Activated T-cell treated with anti-CD3 and anti-CD28 coated beads, Interleukin-2, amount 50 U/mL, for 4 hours (primary cell): ENCODE measurements at regions not wholly inside any gene's neighbourhood (a gene's known extent, or its start where the extent isn't known, plus 50 kb on each side); places are given as distances from the start of the nearest gene placed in this dataset.
"Not testable (repeated sequence)": the region's sequence is repeated elsewhere in the genome, so short reads cannot be mapped to it uniquely, and the experiment has no call there.

Experiments
- ATAC-seq, 2 donors: fragments of 200-7000 bp; cut with Tn5 transposase; one replicate each; pipeline ENCODE4 v1.10.0; 2021
- DNase-seq: peaks from one replicate; pipeline ENCODE4 v3.0.0-alpha.2; 2020
- H3K27me3 Mint-ChIP-seq: one replicate; pipeline ENCODE4 v1.8.0; 2021; ENCODE audit warnings: low read depth, mixed read lengths
- H3K36me3 Mint-ChIP-seq: one replicate; pipeline ENCODE4 v1.8.0; 2022; ENCODE audit warnings: mixed read lengths; ENCODE audit not compliant: insufficient read depth
- H3K4me1 Mint-ChIP-seq: one replicate; pipeline ENCODE4 v1.8.0; 2021; ENCODE audit warnings: low read depth, mixed read lengths
- H3K4me3 Mint-ChIP-seq: one replicate; pipeline ENCODE4 v1.8.0; 2021; ENCODE audit warnings: mild to moderate bottlenecking, moderate library complexity, mixed read lengths
- H3K9me3 Mint-ChIP-seq: one replicate; pipeline ENCODE4 v1.8.0; 2021; ENCODE audit warnings: mixed read lengths

- Mint-ChIP-seq H3K4me1 (no peaks in the 10 kb centered on the region), H3K27me3 (no peaks in the 10 kb centered on the region), H3K4me3 (no peak overlapping the region), H3K36me3 (no peaks in the 10 kb centered on the region), H3K9me3 (peaks cover 11% of the 10 kb centered on the region)
- DNase-seq (no peak), ATAC-seq (no peak)
These were observed 1308.9 kb upstream of the MAP3K7 start for GRCh38 chr6:91895599-91896285.

- H3K4me3 Mint-ChIP-seq = no peak overlapping the region
- no peaks in the 10 kb centered on the region for H3K27me3 Mint-ChIP-seq
- H3K4me1 Mint-ChIP-seq = no peaks in the 10 kb centered on the region
- ATAC-seq (no peak), DNase-seq (no peak)
- peaks cover 15% of the 10 kb centered on the region for H3K9me3 Mint-ChIP-seq
- H3K36me3 Mint-ChIP-seq = no peaks in the 10 kb centered on the region
These were observed 1299.4 kb upstream of the MAP3K7 start for GRCh38 chr6:91886183-91886795.

- not testable (repeated sequence) for H3K27me3 Mint-ChIP-seq, H3K4me1 Mint-ChIP-seq, H3K4me3 Mint-ChIP-seq, ATAC-seq, DNase-seq, H3K36me3 Mint-ChIP-seq, H3K9me3 Mint-ChIP-seq
These were observed 1294.9 kb upstream of the MAP3K7 start for GRCh38 chr6:91881791-91882190.

- ATAC-seq (no peak), DNase-seq (no peak)
- no peaks in the 10 kb centered on the region for H3K36me3 Mint-ChIP-seq
- peaks cover 7% of the 10 kb centered on the region for H3K9me3 Mint-ChIP-seq
- H3K27me3 Mint-ChIP-seq = no peaks in the 10 kb centered on the region
- H3K4me3 Mint-ChIP-seq = no peak overlapping the region
- H3K4me1 Mint-ChIP-seq = no peaks in the 10 kb centered on the region
These were observed 1292.6 kb upstream of the MAP3K7 start for GRCh38 chr6:91879386-91879995.

GRCh38 chr6:91877994-91878393, 1291.1 kb upstream of the MAP3K7 start:
- no peak for DNase-seq
- Mint-ChIP-seq H3K36me3 (no peaks in the 10 kb centered on the region), H3K4me3 (no peak overlapping the region), H3K4me1 (no peaks in the 10 kb centered on the region), H3K9me3 (peaks cover 11% of the 10 kb centered on the region), H3K27me3 (no peaks in the 10 kb centered on the region)
- ATAC-seq = no peak

- ATAC-seq = no peak
These were observed 1288.1 kb upstream of the MAP3K7 start for GRCh38 chr6:91874971-91875370.

GRCh38 chr6:91868539-91869202, 1281.8 kb upstream of the MAP3K7 start:
- DNase-seq (no peak), ATAC-seq (no peak)
- Mint-ChIP-seq H3K9me3 (peaks cover 6% of the 10 kb centered on the region), H3K4me1 (no peaks in the 10 kb centered on the region), H3K36me3 (no peaks in the 10 kb centered on the region), H3K4me3 (no peak overlapping the region), H3K27me3 (no peaks in the 10 kb centered on the region)

More at GRCh38 chr6:91874971-91875370, 1288.1 kb upstream of the MAP3K7 start:
- H3K9me3 Mint-ChIP-seq = peaks cover 8% of the 10 kb centered on the region
- H3K27me3 Mint-ChIP-seq = no peaks in the 10 kb centered on the region
- H3K36me3 Mint-ChIP-seq = no peaks in the 10 kb centered on the region
- no peak for DNase-seq
- no peaks in the 10 kb centered on the region for H3K4me1 Mint-ChIP-seq
- no peak overlapping the region for H3K4me3 Mint-ChIP-seq

GRCh38 chr6:91865889-91866288, 1279.0 kb upstream of the MAP3K7 start:
- H3K9me3 Mint-ChIP-seq = peaks cover 3% of the 10 kb centered on the region
- H3K27me3 Mint-ChIP-seq = no peaks in the 10 kb centered on the region
- no peak overlapping the region for H3K4me3 Mint-ChIP-seq
- DNase-seq (no peak), ATAC-seq (no peak)
- H3K4me1 Mint-ChIP-seq = no peaks in the 10 kb centered on the region
- H3K36me3 Mint-ChIP-seq = no peaks in the 10 kb centered on the region

GRCh38 chr6:91864911-91865310, 1278.0 kb upstream of the MAP3K7 start:
- Mint-ChIP-seq H3K4me1 (no peaks in the 10 kb centered on the region), H3K9me3 (peaks cover 3% of the 10 kb centered on the region), H3K36me3 (no peaks in the 10 kb centered on the region), H3K4me3 (no peak overlapping the region), H3K27me3 (no peaks in the 10 kb centered on the region)
- ATAC-seq (no peak), DNase-seq (no peak)

GRCh38 chr6:91860541-91861335, 1273.9 kb upstream of the MAP3K7 start:
- Mint-ChIP-seq H3K36me3 (no peaks in the 10 kb centered on the region), H3K4me3 (no peak overlapping the region), H3K4me1 (no peaks in the 10 kb centered on the region), H3K9me3 (no peaks in the 10 kb centered on the region), H3K27me3 (no peaks in the 10 kb centered on the region)
- ATAC-seq (no peak), DNase-seq (no peak)

GRCh38 chr6:91852252-91852651, 1265.4 kb upstream of the MAP3K7 start:
- Mint-ChIP-seq H3K27me3 (no peaks in the 10 kb centered on the region), H3K4me1 (no peaks in the 10 kb centered on the region), H3K36me3 (no peaks in the 10 kb centered on the region), H3K4me3 (no peak overlapping the region), H3K9me3 (peaks cover 10% of the 10 kb centered on the region)
- DNase-seq (no peak), ATAC-seq (no peak)

GRCh38 chr6:91834813-91835212, 1247.9 kb upstream of the MAP3K7 start:
- DNase-seq (no peak), ATAC-seq (no peak)
- Mint-ChIP-seq H3K9me3 (peaks cover 12% of the 10 kb centered on the region), H3K4me3 (no peak overlapping the region), H3K4me1 (no peaks in the 10 kb centered on the region), H3K27me3 (no peaks in the 10 kb centered on the region), H3K36me3 (no peaks in the 10 kb centered on the region)

GRCh38 chr6:91827151-91827550, 1240.3 kb upstream of the MAP3K7 start:
- Mint-ChIP-seq H3K4me3 (no peak overlapping the region), H3K27me3 (no peaks in the 10 kb centered on the region), H3K9me3 (peaks cover 5% of the 10 kb centered on the region), H3K4me1 (no peaks in the 10 kb centered on the region), H3K36me3 (no peaks in the 10 kb centered on the region)
- ATAC-seq (no peak), DNase-seq (no peak)

- no peak for ATAC-seq
- no peak for DNase-seq
- Mint-ChIP-seq H3K9me3 (no peaks in the 10 kb centered on the region), H3K4me3 (no peak overlapping the region), H3K27me3 (no peaks in the 10 kb centered on the region), H3K4me1 (no peaks in the 10 kb centered on the region), H3K36me3 (no peaks in the 10 kb centered on the region)
These were observed 1239.3 kb upstream of the MAP3K7 start for GRCh38 chr6:91826128-91826527.
